Activated naive CD4-positive, alpha-beta T cell treated with anti-CD3 and anti-CD28 coated beads for 36 hours (primary cell): ENCODE measurements at regions not wholly inside any gene's neighbourhood (a gene's known extent, or its start where the extent isn't known, plus 50 kb on each side); places are given as distances from the start of the nearest gene placed in this dataset.

Experiments used
- CTCF ChIA-PET: fragments of 350-600 bp; sonication (Branson Sonifier 250); formaldehyde crosslinking; loops from one replicate; lab custom pipeline; 2021; ENCODE audit warnings: antibody characterized with exemption; lab: Charles Lee
- DNase-seq: peaks from one replicate; pipeline ENCODE4 v3.0.0-alpha.2; 2020
- H3K27ac Mint-ChIP-seq: one replicate; pipeline ENCODE4 v1.8.0; 2021; ENCODE audit warnings: mild to moderate bottlenecking, mixed read lengths
- H3K27me3 Mint-ChIP-seq: one replicate; pipeline ENCODE4 v1.8.0; 2021; ENCODE audit warnings: low read depth, mixed read lengths
- H3K36me3 Mint-ChIP-seq: one replicate; pipeline ENCODE4 v1.8.0; 2021; ENCODE audit warnings: low read depth, mixed read lengths
- H3K4me1 Mint-ChIP-seq: one replicate; pipeline ENCODE4 v1.8.0; 2021; ENCODE audit warnings: low read depth, mixed read lengths
- H3K4me3 Mint-ChIP-seq: one replicate; pipeline ENCODE4 v1.8.0; 2021; ENCODE audit warnings: mild to moderate bottlenecking, moderate library complexity, mixed read lengths
- H3K9me3 Mint-ChIP-seq: one replicate; pipeline ENCODE4 v1.8.0; 2021; ENCODE audit warnings: mixed read lengths
- intact Hi-C: fragments of 100-400 bp; cut with micrococcal nuclease; formaldehyde crosslinking; loops from one replicate; pipeline ENCODE4 v1.15.1; 2023

GRCh38 chr12:127070515-127071157 lies 1196.3 kb upstream of the TMEM132C start:
- CTCF ChIA-PET: no interaction called here
- Mint-ChIP-seq H3K4me1 (no peaks in the 10 kb centered on the region), H3K27me3 (peaks cover 9% of the 10 kb centered on the region), H3K27ac (no peak overlapping the region), H3K36me3 (no peaks in the 10 kb centered on the region), H3K9me3 (no peaks in the 10 kb centered on the region), H3K4me3 (no peak overlapping the region)
- no peak for DNase-seq
- intact Hi-C loops: no loop called here

GRCh38 chr12:127074161-127074560 lies 1192.8 kb upstream of the TMEM132C start:
- Mint-ChIP-seq H3K4me3 (no peak overlapping the region), H3K27me3 (peaks cover 26% of the 10 kb centered on the region), H3K4me1 (no peaks in the 10 kb centered on the region), H3K27ac (no peak overlapping the region), H3K36me3 (no peaks in the 10 kb centered on the region), H3K9me3 (no peaks in the 10 kb centered on the region)
- no peak for DNase-seq
- intact Hi-C loops: no loop called here
- CTCF ChIA-PET: no interaction called here

GRCh38 chr12:127075981-127076380 lies 1191.0 kb upstream of the TMEM132C start:
- CTCF ChIA-PET: no interaction called here

GRCh38 chr12:127077262-127078045 lies 1189.5 kb upstream of the TMEM132C start:
- intact Hi-C loops: no loop called here
- no peaks in the 10 kb centered on the region for H3K9me3 Mint-ChIP-seq
- CTCF ChIA-PET: no interaction called here
- H3K27me3 Mint-ChIP-seq: peaks cover 25% of the 10 kb centered on the region
- no peak overlapping the region for H3K27ac Mint-ChIP-seq
- no peaks in the 10 kb centered on the region for H3K4me1 Mint-ChIP-seq
- H3K36me3 Mint-ChIP-seq: no peaks in the 10 kb centered on the region
- H3K4me3 Mint-ChIP-seq: no peak overlapping the region
- DNase-seq: no peak

More at GRCh38 chr12:127075981-127076380, 1191.0 kb upstream of the TMEM132C start:
- Mint-ChIP-seq H3K4me3 (no peak overlapping the region), H3K27ac (no peak overlapping the region), H3K4me1 (no peaks in the 10 kb centered on the region), H3K27me3 (peaks cover 26% of the 10 kb centered on the region), H3K9me3 (no peaks in the 10 kb centered on the region), H3K36me3 (no peaks in the 10 kb centered on the region)
- intact Hi-C loops: no loop called here
- no peak for DNase-seq

- H3K27me3 Mint-ChIP-seq: peaks cover 22% of the 10 kb centered on the region
- no peaks in the 10 kb centered on the region for H3K36me3 Mint-ChIP-seq
- CTCF ChIA-PET: no interaction called here
- intact Hi-C loops: no loop called here
- H3K27ac Mint-ChIP-seq: no peak overlapping the region
- H3K9me3 Mint-ChIP-seq: no peaks in the 10 kb centered on the region
- H3K4me1 Mint-ChIP-seq: peaks cover 6% of the 10 kb centered on the region
- DNase-seq: no peak
- H3K4me3 Mint-ChIP-seq: no peak overlapping the region
Observed at GRCh38 chr12:127078577-127079350, 1188.2 kb upstream of the TMEM132C start.

- Mint-ChIP-seq H3K27ac (no peak overlapping the region), H3K9me3 (no peaks in the 10 kb centered on the region), H3K36me3 (no peaks in the 10 kb centered on the region), H3K4me3 (no peak overlapping the region), H3K27me3 (peaks cover 22% of the 10 kb centered on the region), H3K4me1 (peaks cover 11% of the 10 kb centered on the region)
- intact Hi-C loops: no loop called here
- DNase-seq: no peak
- CTCF ChIA-PET: no interaction called here
Observed at GRCh38 chr12:127079636-127080035, 1187.3 kb upstream of the TMEM132C start.

- H3K4me3 Mint-ChIP-seq: no peak overlapping the region
- H3K4me1 Mint-ChIP-seq: peaks cover 11% of the 10 kb centered on the region
- intact Hi-C loops: no loop called here
- CTCF ChIA-PET: no interaction called here
- no peak overlapping the region for H3K27ac Mint-ChIP-seq
- DNase-seq: no peak
- H3K36me3 Mint-ChIP-seq: no peaks in the 10 kb centered on the region
- H3K9me3 Mint-ChIP-seq: no peaks in the 10 kb centered on the region
- peaks cover 14% of the 10 kb centered on the region for H3K27me3 Mint-ChIP-seq
Observed at GRCh38 chr12:127081058-127081457, 1185.9 kb upstream of the TMEM132C start.

GRCh38 chr12:127083008-127083949 lies 1183.7 kb upstream of the TMEM132C start:
- intact Hi-C loops: loop anchor here (1.0 kb wide), 3 partner anchors 42 to 311 kb away; no protein-coding TSS in a partner anchor
- H3K4me3 Mint-ChIP-seq: no peak overlapping the region
- DNase-seq: peak; percentile 44
- CTCF ChIA-PET: interaction anchor here (1.2 kb wide), 1 partner anchor 26 kb away, joined by 4 read pairs; no protein-coding TSS in a partner anchor
- peaks cover 5% of the 10 kb centered on the region for H3K27me3 Mint-ChIP-seq
- H3K4me1 Mint-ChIP-seq: peaks cover 11% of the 10 kb centered on the region
- peak overlapping the region; percentile 31 for H3K27ac Mint-ChIP-seq
- no peaks in the 10 kb centered on the region for H3K9me3 Mint-ChIP-seq
- no peaks in the 10 kb centered on the region for H3K36me3 Mint-ChIP-seq

GRCh38 chr12:127101076-127101475 lies 1165.9 kb upstream of the TMEM132C start:
- CTCF ChIA-PET: interaction anchor here (0.5 kb wide), 1 partner anchor 1012 kb away, joined by 3 read pairs; no protein-coding TSS in a partner anchor
- H3K4me1 Mint-ChIP-seq: no peaks in the 10 kb centered on the region
- no peak for DNase-seq

GRCh38 chr12:127106041-127106440 lies 1160.9 kb upstream of the TMEM132C start:
- no peak overlapping the region for H3K27ac Mint-ChIP-seq
- no peaks in the 10 kb centered on the region for H3K4me1 Mint-ChIP-seq
- CTCF ChIA-PET: interaction anchor here (1.6 kb wide), 1 partner anchor 275 kb away, joined by 5 read pairs; no protein-coding TSS in a partner anchor
- intact Hi-C loops: loop anchor here (10.0 kb wide), 1 partner anchor 959 kb away; no protein-coding TSS in a partner anchor
- H3K9me3 Mint-ChIP-seq: no peaks in the 10 kb centered on the region
- H3K36me3 Mint-ChIP-seq: no peaks in the 10 kb centered on the region
- peaks cover 27% of the 10 kb centered on the region for H3K27me3 Mint-ChIP-seq
- no peak overlapping the region for H3K4me3 Mint-ChIP-seq
- no peak for DNase-seq

More at GRCh38 chr12:127101076-127101475, 1165.9 kb upstream of the TMEM132C start:
- Mint-ChIP-seq H3K27ac (no peak overlapping the region), H3K4me3 (no peak overlapping the region), H3K27me3 (peaks cover 13% of the 10 kb centered on the region), H3K36me3 (no peaks in the 10 kb centered on the region), H3K9me3 (no peaks in the 10 kb centered on the region)
- intact Hi-C loops: loop anchor here (10.0 kb wide), 1 partner anchor 964 kb away; no protein-coding TSS in a partner anchor

GRCh38 chr12:127106697-127107096 lies 1160.3 kb upstream of the TMEM132C start:
- H3K36me3 Mint-ChIP-seq: no peaks in the 10 kb centered on the region
- no peaks in the 10 kb centered on the region for H3K9me3 Mint-ChIP-seq
- H3K27ac Mint-ChIP-seq: no peak overlapping the region
- CTCF ChIA-PET: interaction anchor here (0.6 to 3.3 kb wide), 2 partner anchors 228 to 275 kb away, joined by 3 to 13 read pairs; no protein-coding TSS in a partner anchor
- no peak overlapping the region for H3K4me3 Mint-ChIP-seq
- no peak for DNase-seq
- intact Hi-C loops: loop anchor here (10.0 kb wide), 1 partner anchor 958 kb away; no protein-coding TSS in a partner anchor
- H3K27me3 Mint-ChIP-seq: peaks cover 24% of the 10 kb centered on the region
- H3K4me1 Mint-ChIP-seq: no peaks in the 10 kb centered on the region
